Mammary epithelial cell (primary cell): ENCODE measurements at regions not wholly inside any gene's neighbourhood (a gene's known extent, or its start where the extent isn't known, plus 50 kb on each side); places are given as distances from the start of the nearest gene placed in this dataset.

Experiments used
- CTCF ChIP-seq, 2 donors: IDR thresholded peaks in 1 of 2; conservative IDR thresholded peaks in 1 of 2; 2 replicates each; pipeline ENCODE4 v1.5.1; 2011 to 2012; ENCODE audit warnings: inconsistent platforms in 2 of 2, low read length in 2 of 2, mild to moderate bottlenecking in 2 of 2, control low read depth in 1 of 2, low read depth in 1 of 2; ENCODE audit not compliant: insufficient read depth in 1 of 2; ENCODE audit errors: extremely low read depth in 1 of 2
- EZH2 ChIP-seq: IDR thresholded peaks from 2 replicates; pipeline ENCODE4 v1.6.1; 2012; ENCODE audit warnings: low read length, inconsistent platforms, borderline replicate concordance

DNA sequence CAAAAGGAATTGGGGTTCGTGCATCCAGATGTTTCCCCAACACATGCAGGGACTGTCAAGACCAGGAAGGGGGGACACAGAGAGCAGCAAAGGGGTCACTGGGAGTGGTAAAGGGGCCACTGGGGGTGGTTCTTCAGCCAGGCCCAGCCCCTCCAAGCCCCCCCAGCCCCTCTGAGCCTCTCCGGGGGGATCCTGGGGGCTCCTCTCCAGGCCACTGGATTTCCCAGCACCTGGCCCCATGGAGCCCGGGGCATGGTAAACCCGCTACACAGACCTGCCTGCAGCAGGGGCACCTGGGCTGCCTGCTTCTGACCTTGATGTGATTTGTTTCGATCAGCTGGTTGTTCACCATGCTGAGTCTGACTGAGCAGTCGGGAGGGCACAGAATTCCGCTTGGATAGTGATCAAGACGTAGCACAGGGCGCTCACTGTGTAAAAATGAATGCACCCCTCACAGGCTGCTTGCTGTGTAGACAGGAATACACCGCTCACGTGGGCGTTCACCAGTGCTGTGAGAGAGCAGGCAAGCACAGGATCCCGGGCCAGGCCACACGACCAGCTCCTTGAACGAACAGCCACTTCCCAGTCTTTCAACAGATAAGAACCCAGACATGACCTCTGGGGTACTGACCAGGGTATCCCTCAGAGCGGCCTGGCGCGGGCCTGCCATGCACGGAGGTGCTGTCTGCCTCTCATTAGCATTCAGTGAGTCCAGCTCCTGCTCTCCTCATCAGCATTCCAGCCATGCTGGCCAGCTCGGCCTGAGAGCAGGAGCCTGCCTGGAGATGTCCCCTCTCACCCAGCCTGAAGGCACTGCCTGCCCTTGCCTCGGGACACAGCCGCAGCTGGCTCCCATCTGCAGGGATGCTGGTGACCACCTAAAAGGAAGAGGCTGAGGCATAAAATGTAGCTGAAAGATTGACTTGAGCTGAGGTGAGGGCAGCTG lies 73.3 kb upstream of the OTOS start:
- TF ChIP-seq CTCF (conservative IDR thresholded peaks at IDR 0.05 in 1 of 2, IDR thresholded peaks at IDR 0.05 in 1 of 2; ENCODE audit: extremely low read depth in 1 of 2, insufficient read depth in 1 of 2, low read depth in 1 of 2, low read length in 2 of 2): no peak
- TF ChIP-seq EZH2: no peak
